Neuronal stem cell (in vitro differentiated cells): ENCODE measurements at regions not wholly inside any gene's neighbourhood (a gene's known extent, or its start where the extent isn't known, plus 50 kb on each side); places are given as distances from the start of the nearest gene placed in this dataset.

Experiments used
- DNase-seq: peaks from one replicate; pipeline ENCODE4 v3.0.0-alpha.2; 2013; ENCODE audit warnings: low spot score
- H2AFZ ChIP-seq: one replicate; pipeline ENCODE4 v1.6.1; 2013; ENCODE audit warnings: mild to moderate bottlenecking, low read length, inconsistent platforms
- H2AK5ac ChIP-seq: 2 replicates; pipeline ENCODE4 v1.6.1; 2013; ENCODE audit warnings: low read depth, mild to moderate bottlenecking, inconsistent platforms, low read length, moderate library complexity, mixed read lengths
- H2BK120ac ChIP-seq: 2 replicates; pipeline ENCODE4 v1.6.1; 2013; ENCODE audit warnings: low read depth, mild to moderate bottlenecking, inconsistent platforms, low read length, moderate library complexity, mixed read lengths
- H2BK12ac ChIP-seq: one replicate; pipeline ENCODE4 v1.6.1; 2013; ENCODE audit warnings: low read length, inconsistent platforms
- H2BK15ac ChIP-seq: 2 replicates; pipeline ENCODE4 v1.6.1; 2013; ENCODE audit warnings: mild to moderate bottlenecking, low read length, inconsistent platforms, mixed read lengths
- H2BK5ac ChIP-seq: one replicate; pipeline ENCODE4 v1.6.1; 2013; ENCODE audit warnings: inconsistent platforms, mild to moderate bottlenecking, low read length, moderate library complexity
- H3K14ac ChIP-seq: one replicate; pipeline ENCODE4 v1.6.1; 2013; ENCODE audit warnings: low read length, inconsistent platforms
- H3K18ac ChIP-seq: 2 replicates; pipeline ENCODE4 v1.6.1; 2013; ENCODE audit warnings: low read length, inconsistent platforms
- H3K23ac ChIP-seq: 2 replicates; pipeline ENCODE4 v1.6.1; 2013; ENCODE audit warnings: low read depth, mild to moderate bottlenecking, mixed read lengths, low read length, inconsistent platforms; ENCODE audit not compliant: poor library complexity
- H3K27ac ChIP-seq: replicated peaks from 3 replicates; pipeline ENCODE4 v1.5.1; 2013; ENCODE audit warnings: low read length, inconsistent platforms
- H3K27me3 ChIP-seq, 3 experiments: 2 replicates each; pipeline ENCODE4 v1.6.1; 2013; ENCODE audit warnings: low read length in 3 of 3, mild to moderate bottlenecking in 2 of 3, inconsistent platforms in 1 of 3, low read depth in 1 of 3, mixed read lengths in 1 of 3, moderate library complexity in 1 of 3; ENCODE audit not compliant: control insufficient read depth in 3 of 3, insufficient read depth in 3 of 3
- H3K36me3 ChIP-seq, 2 donors: replicated peaks in 1 of 2; 2 replicates each; pipeline ENCODE4 v1.6.1; 2013; ENCODE audit warnings: low read length in 2 of 2; ENCODE audit not compliant: control insufficient read depth in 2 of 2, insufficient read depth in 2 of 2
- H3K4ac ChIP-seq: 2 replicates; pipeline ENCODE4 v1.6.1; 2013; ENCODE audit warnings: inconsistent platforms, mild to moderate bottlenecking, low read length, moderate library complexity
- H3K4me1 ChIP-seq, 2 donors: 1 replicate in 1 of 2; 2 replicates in 1 of 2; pipeline ENCODE4 v1.6.1; 2013; ENCODE audit warnings: low read length in 2 of 2, low read depth in 1 of 2; ENCODE audit not compliant: control insufficient read depth in 2 of 2, insufficient read depth in 1 of 2
- H3K4me2 ChIP-seq: one replicate; pipeline ENCODE4 v1.6.1; 2013; ENCODE audit warnings: mild to moderate bottlenecking, low read length, inconsistent platforms; ENCODE audit not compliant: insufficient read depth, poor library complexity, severe bottlenecking
- H3K4me3 ChIP-seq, 2 donors: 2 replicates each; pipeline ENCODE4 v1.5.1; 2013; ENCODE audit warnings: low read length in 2 of 2, mild to moderate bottlenecking in 2 of 2, inconsistent platforms in 1 of 2, moderate library complexity in 1 of 2
- H3K79me1 ChIP-seq: one replicate; pipeline ENCODE4 v1.6.1; 2013; ENCODE audit warnings: low read depth, mild to moderate bottlenecking, inconsistent platforms, low read length, moderate library complexity
- H3K9ac ChIP-seq: one replicate; pipeline ENCODE4 v1.6.1; 2013; ENCODE audit warnings: mild to moderate bottlenecking, low read depth, low read length, inconsistent platforms; ENCODE audit not compliant: poor library complexity
- H3K9me3 ChIP-seq, 2 donors: replicated peaks in 1 of 2; 2 replicates each; pipeline versions ENCODE3 to v1.6.1; 2013; ENCODE audit warnings: low read length in 2 of 2, mild to moderate bottlenecking in 2 of 2, inconsistent platforms in 1 of 2, low read depth in 1 of 2, mixed read lengths in 1 of 2, moderate library complexity in 1 of 2; ENCODE audit not compliant: control insufficient read depth in 2 of 2, insufficient read depth in 1 of 2
- H4K8ac ChIP-seq: one replicate; pipeline ENCODE4 v1.6.1; 2013; ENCODE audit warnings: low read depth, mild to moderate bottlenecking, inconsistent platforms, low read length, moderate library complexity
- H4K91ac ChIP-seq: one replicate; pipeline ENCODE4 v1.6.1; 2013; ENCODE audit warnings: low read length, low read depth, mild to moderate bottlenecking, inconsistent platforms; ENCODE audit not compliant: poor library complexity
- WGBS, 2 donors: extraction: QIAGEN DNeasy Blood & Tissue Kit; methylation state at CpG; one replicate each; pipeline ENCODE4 v1.1.7; 2013; ENCODE audit warnings: missing lambda C conversion rate in 2 of 2, mixed read lengths in 1 of 2; ENCODE audit not compliant: insufficient read length in 2 of 2, insufficient replicate concordance in 1 of 2; ENCODE audit errors: extremely low coverage in 2 of 2; 5-methylcytosine and 5-hydroxymethylcytosine counted together

DNA sequence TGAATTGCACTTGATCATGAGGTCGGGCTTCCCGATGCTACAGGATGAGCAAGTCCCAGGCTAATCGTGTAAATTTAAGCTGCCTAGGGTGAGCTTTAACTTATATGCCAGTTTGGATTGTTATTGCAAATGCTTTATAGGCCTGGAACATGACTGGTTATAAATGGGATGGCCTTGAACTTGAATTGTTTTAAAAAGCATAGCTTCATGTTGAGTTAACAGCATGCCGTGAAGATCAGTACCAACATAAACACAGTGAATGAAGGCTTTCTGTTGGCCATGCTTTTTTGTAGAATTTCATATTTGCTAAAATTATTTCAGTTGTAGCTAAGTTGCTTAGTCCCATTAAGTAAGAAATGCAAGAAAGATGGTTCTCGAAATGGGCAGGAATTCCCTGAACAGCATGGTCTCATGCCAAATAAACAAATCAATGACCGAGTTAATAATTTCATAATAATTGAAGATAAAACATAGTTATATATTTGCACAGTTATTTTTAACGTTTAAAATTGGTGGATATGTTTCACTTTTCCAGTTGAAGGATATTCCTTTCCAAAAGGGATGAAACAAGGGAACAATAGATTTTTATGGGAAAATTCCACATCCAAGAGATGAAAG is 76.6 kb upstream of the ARID1B start:
- H3K27ac ChIP-seq: no peak overlapping the region
- H2AFZ ChIP-seq: no peak overlapping the region
- H3K23ac ChIP-seq: no peak overlapping the region
- no peak overlapping the region for H4K8ac ChIP-seq
- no CpG with 5 or more reads among the region's 7 CpGs for WGBS, 2 donors
- no peak overlapping the region for H3K9ac ChIP-seq
- no peaks in the 10 kb centered on the region for H3K36me3 ChIP-seq
- H4K91ac ChIP-seq: no peak overlapping the region
- no peak for DNase-seq
- H3K79me1 ChIP-seq: no peaks in the 10 kb centered on the region
- no peak overlapping the region for H2BK15ac ChIP-seq
- peaks cover 0 to 4% of the 10 kb centered on the region in 2 donors for H3K4me1 ChIP-seq
- H2BK12ac ChIP-seq: no peak overlapping the region
- H3K14ac ChIP-seq: no peak overlapping the region
- peaks cover 0 to 19% (median 0%) of the 10 kb centered on the region in 3 experiments for H3K27me3 ChIP-seq
- H3K18ac ChIP-seq: no peak overlapping the region
- no peak overlapping the region for H3K4me2 ChIP-seq
- H2BK5ac ChIP-seq: no peak overlapping the region
- no peak overlapping the region for H2BK120ac ChIP-seq
- no peak overlapping the region for H2AK5ac ChIP-seq
- H3K4me3 ChIP-seq: no peak overlapping the region
- no peak overlapping the region for H3K4ac ChIP-seq
- no peaks in the 10 kb centered on the region for H3K9me3 ChIP-seq

- no peak overlapping the region for H3K18ac ChIP-seq
- no peak overlapping the region for H2BK5ac ChIP-seq
- H3K27ac ChIP-seq: no peak overlapping the region
- no peak overlapping the region for H3K4me3 ChIP-seq
- H3K9me3 ChIP-seq: no peaks in the 10 kb centered on the region
- no CpG with 5 or more reads among the region's 3 CpGs for WGBS, 2 donors
- H3K79me1 ChIP-seq: no peaks in the 10 kb centered on the region
- H2BK12ac ChIP-seq: no peak overlapping the region
- no peak overlapping the region for H4K91ac ChIP-seq
- no peak overlapping the region for H3K4ac ChIP-seq
- H3K4me1 ChIP-seq: peaks cover 0 to 4% of the 10 kb centered on the region in 2 donors
- no peak for DNase-seq
- no peak overlapping the region for H4K8ac ChIP-seq
- no peak overlapping the region for H3K14ac ChIP-seq
- no peak overlapping the region for H3K4me2 ChIP-seq
- H3K36me3 ChIP-seq: no peaks in the 10 kb centered on the region
- H2BK120ac ChIP-seq: no peak overlapping the region
- H3K27me3 ChIP-seq: peaks cover 0 to 19% (median 0%) of the 10 kb centered on the region in 3 experiments
- H2AFZ ChIP-seq: no peak overlapping the region
- no peak overlapping the region for H2AK5ac ChIP-seq
- H3K23ac ChIP-seq: no peak overlapping the region
- no peak overlapping the region for H3K9ac ChIP-seq
- no peak overlapping the region for H2BK15ac ChIP-seq
Observed at GRCh38 chr6:156699935-156700334, 77.2 kb upstream of the ARID1B start.

- H2AK5ac ChIP-seq: no peak overlapping the region
- no peak overlapping the region for H3K4me2 ChIP-seq
- no peak overlapping the region for H3K4me3 ChIP-seq
- H3K4ac ChIP-seq: no peak overlapping the region
- no peak overlapping the region for H4K91ac ChIP-seq
- peaks cover 0 to 4% of the 10 kb centered on the region in 2 donors for H3K4me1 ChIP-seq
- no peak overlapping the region for H2AFZ ChIP-seq
- H2BK12ac ChIP-seq: no peak overlapping the region
- no peak overlapping the region for H2BK120ac ChIP-seq
- WGBS, 2 donors: no CpG with 5 or more reads among the region's 5 CpGs
- H4K8ac ChIP-seq: no peak overlapping the region
- no peak overlapping the region for H3K27ac ChIP-seq
- H3K27me3 ChIP-seq: peaks cover 0 to 19% (median 0%) of the 10 kb centered on the region in 3 experiments
- no peak overlapping the region for H2BK15ac ChIP-seq
- no peak overlapping the region for H2BK5ac ChIP-seq
- no peak overlapping the region for H3K14ac ChIP-seq
- H3K23ac ChIP-seq: no peak overlapping the region
- H3K9me3 ChIP-seq: no peaks in the 10 kb centered on the region
- no peak for DNase-seq
- no peak overlapping the region for H3K18ac ChIP-seq
- H3K9ac ChIP-seq: no peak overlapping the region
- H3K79me1 ChIP-seq: no peaks in the 10 kb centered on the region
- H3K36me3 ChIP-seq: no peaks in the 10 kb centered on the region
Observed at GRCh38 chr6:156699017-156699421, 78.2 kb upstream of the ARID1B start.

- Histone ChIP-seq H2BK120ac (no peak overlapping the region), H3K36me3 (no peaks in the 10 kb centered on the region), H3K9ac (no peak overlapping the region), H2AK5ac (no peak overlapping the region), H3K23ac (no peak overlapping the region), H3K4me1 (peaks cover 0 to 4% of the 10 kb centered on the region in 2 donors), H3K18ac (no peak overlapping the region), H4K8ac (no peak overlapping the region), H3K4me2 (no peak overlapping the region), H3K9me3 (no peaks in the 10 kb centered on the region), H2BK5ac (no peak overlapping the region), H3K27ac (no peak overlapping the region), H2AFZ (no peak overlapping the region), H3K79me1 (no peaks in the 10 kb centered on the region), H3K4me3 (no peak overlapping the region), H3K14ac (no peak overlapping the region), H3K27me3 (peaks cover 0 to 19% (median 0%) of the 10 kb centered on the region in 3 experiments), H2BK15ac (no peak overlapping the region), H4K91ac (no peak overlapping the region), H2BK12ac (no peak overlapping the region), H3K4ac (no peak overlapping the region)
- WGBS, 2 donors: no CpG with 5 or more reads among the region's 9 CpGs
- DNase-seq: no peak
Observed at GRCh38 chr6:156698239-156699016, 78.8 kb upstream of the ARID1B start.
